ENCODE measurements at regions not wholly inside any gene's neighbourhood (a gene's known extent, or its start where the extent isn't known, plus 50 kb on each side); places are given as distances from the start of the nearest gene placed in this dataset.

DNA sequence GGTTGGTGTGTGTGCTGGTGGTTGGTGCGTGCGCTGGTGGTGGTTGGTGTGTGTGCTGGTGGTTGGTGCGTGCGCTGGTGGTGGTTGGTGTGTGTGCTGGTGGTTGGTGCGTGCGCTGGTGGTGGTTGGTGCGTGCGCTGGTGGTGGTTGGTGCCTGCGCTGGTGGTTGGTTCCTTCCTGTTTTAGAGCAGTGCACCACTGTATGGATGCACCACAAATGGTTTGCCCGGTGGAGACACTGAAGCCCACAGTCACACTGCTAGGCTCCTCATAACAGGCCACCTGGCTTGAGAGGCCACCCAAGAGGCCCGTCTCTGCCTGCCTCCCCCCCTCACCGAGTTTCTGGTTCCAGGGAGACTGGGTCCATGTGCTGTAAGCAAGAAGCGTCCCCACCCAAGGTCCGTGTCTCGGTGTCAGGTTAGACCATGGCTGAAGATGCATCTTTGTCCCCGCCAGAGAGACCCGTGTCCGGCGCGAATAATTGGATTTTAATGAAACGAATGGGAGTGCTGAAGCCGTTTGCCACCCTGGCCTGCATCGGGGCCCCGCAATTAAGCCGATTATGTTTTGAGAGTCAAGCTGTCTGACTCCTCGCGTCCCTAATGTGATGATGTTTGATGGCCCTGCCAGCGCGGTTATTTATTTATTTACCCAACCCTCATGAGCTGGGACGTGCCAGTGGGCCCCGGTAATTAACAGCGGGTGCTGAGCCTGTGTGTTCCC is 161.3 kb upstream of the GSE1 start:
- TF ChIP-seq CTCF (IDR thresholded peaks at IDR 0.05), result no peak
- no peak for TF ChIP-seq POLR2A (IDR thresholded peaks at IDR 0.05)

All from lower leg skin (tissue), 3 donors.